ENCODE measurements at regions not wholly inside any gene's neighbourhood (a gene's known extent, or its start where the extent isn't known, plus 50 kb on each side); places are given as distances from the start of the nearest gene placed in this dataset.
"Not testable (repeated sequence)": the region's sequence is repeated elsewhere in the genome, so short reads cannot be mapped to it uniquely, and the experiment has no call there.

DNA sequence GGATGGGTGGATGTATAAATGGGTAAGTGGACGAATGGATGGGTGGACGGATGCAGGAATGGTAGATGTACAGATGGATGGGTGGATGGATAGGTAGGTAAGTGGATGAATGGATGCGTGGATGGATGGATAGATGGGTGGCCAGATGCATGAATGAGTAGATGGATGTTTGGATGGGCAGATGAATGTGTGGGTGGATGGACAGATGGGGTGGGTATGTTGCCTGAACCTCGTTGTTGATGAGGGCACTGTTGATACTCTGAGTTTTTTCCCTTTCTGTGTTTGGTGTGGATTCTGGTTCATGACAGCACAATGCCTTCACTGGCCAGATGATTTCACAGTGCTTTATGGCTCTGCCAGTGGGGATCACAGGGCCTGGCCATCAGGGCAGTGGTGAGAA lies 208.3 kb downstream of the NPIPB11 start:
- FAIRE-seq: no peak

DNA sequence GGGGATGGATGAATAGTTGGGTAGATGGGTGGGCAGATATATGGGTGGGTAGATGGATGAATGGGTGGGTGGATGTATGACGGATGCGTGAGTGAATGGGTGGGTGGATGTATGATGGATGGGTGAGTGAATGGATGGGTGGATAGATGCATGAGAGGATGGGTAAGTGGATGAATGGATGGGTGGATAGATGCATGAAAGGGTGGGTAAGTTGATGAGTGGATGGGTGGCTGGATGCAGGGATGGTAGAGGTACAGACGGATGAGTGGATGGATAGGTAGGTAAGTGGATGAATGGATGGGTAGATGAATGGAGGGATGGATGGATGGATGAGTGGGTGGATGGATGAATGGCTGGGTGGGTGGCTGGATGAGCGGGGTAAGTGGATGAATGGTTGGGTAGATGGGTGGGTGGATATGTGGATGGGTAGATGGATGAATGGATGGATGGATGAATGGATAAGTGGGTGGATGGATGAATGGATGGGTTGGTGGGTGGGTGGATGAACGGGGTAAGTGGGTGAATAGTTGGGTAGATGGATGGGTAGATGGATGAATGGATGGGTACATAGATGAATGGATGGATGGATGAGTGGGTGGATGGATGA lies 208.9 kb downstream of the NPIPB11 start:
- FAIRE-seq: not testable (repeated sequence)

DNA sequence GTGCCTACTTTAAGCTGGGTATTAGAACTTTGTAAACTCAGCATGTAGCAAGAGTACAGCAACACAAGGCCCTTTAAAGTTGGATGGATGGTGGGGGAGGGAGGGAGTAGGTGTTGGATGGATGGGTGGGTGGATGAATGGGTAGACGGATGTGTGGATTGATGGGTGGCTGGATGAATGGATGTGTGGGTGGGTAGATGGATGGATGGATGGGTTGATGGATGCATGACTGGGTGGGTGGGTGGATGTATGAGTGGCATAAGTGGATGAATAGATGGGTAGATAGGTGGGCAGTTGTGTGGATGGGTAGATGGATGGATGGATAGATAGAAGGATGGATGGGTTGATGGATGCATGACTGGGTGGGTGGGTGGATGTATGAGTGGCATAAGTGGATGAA lies 209.8 kb downstream of the NPIPB11 start:
- not testable (repeated sequence) for FAIRE-seq

DNA sequence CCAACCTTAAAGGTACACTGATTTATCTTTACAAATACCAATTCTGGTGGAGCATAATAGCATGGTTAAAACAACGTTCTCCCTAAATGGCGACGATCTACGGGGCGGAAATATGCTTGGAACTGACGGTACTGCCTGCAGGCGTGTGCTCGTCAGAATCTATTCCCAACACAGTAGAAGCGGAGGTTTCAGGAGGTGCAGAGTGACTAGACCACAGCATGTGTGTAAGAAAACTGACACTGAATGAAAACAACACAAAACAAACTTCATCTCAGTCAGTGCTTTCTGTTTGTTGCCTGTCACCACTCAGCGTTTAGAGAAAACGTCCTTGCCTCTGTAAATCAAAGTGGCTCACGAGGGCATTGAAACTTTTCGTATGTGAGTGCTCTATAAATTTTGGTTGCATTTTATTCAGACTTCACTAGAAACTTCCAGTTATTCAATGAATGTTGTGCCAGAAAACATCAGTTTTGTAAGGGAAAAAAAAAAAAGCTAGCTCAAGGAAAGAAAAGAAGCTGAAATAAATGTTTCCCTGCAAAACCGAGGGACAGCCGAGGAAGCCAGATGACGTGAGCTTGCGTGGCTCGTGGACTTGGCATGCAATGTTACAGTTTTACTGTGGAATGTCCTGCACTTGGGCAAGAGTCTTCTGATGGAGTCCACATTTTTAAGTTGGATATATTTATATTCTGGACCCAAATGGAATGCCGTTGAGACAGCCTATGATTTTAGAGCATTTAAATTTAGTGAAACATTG lies 210.4 kb downstream of the LAT start:
- FAIRE-seq: not testable (repeated sequence)

DNA sequence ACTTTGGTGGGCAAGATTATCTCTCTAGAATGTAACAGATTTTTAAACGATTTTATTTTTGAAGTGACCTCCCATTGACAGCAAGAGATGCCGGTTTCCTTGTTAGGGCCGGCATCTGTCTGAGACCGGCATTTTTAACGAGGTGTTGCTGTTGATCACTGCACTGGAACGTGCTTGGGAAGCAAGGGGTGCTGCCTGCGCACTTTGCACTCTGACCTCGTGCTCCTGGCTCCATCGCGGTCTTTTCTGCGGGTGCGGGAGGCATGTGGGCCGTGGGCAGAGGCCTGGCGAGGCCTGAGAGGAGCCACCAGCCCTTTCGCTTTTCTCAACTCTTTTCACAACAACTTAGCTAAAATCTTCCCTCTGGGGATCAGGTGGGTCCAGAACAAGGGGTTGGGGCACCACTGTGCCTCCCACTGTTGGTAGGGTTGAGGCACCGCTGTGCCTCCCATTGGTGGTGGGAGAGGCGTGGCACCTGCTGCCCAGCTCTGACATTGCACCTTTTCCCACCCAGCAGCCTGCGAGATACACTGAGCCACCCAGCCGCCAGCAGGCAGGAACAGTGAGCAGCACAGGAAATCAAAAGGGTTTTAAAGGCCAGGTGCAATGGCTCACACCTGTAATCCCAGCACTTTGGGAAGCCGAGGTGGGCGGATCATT lies 209.5 kb downstream of the LAT start:
- FAIRE-seq: not testable (repeated sequence)

DNA sequence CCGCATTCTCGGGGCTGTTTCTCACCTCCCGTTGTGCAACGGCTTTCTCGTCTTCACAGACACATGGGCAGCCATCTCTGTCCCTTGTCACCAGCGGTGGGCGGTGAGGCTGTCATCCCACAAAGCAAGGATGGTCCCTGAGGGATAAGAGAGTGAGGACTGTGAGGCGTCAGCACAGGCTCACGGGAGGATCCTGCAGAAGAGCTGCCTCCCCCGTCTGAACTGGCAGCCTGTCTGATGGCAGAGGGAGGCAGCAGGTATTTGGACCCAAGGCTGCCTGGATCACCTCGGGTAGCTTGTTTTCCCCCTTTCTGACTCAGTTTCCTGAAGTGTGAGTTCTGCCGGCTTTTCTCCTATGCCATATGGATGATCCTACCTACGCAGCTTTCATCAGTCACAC lies 208.8 kb downstream of the LAT start:
- not testable (repeated sequence) for FAIRE-seq

DNA sequence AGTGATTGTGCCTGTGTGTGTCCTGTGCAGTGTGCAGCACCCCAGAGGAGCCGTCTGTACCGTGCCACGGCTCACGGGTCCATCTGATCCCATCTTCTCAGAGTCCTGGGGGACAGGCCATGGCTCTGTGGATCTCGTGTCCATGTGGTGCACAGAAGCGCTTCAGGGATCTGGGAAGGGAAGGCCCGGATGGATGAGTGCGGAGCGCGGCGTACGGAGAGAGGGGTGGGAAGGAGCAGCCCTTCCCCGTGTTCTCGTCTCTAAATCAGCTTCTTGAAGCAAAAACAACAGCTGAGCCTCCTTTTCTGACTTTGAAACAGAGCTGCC lies 208.4 kb downstream of the LAT start:
- FAIRE-seq: not testable (repeated sequence)

DNA sequence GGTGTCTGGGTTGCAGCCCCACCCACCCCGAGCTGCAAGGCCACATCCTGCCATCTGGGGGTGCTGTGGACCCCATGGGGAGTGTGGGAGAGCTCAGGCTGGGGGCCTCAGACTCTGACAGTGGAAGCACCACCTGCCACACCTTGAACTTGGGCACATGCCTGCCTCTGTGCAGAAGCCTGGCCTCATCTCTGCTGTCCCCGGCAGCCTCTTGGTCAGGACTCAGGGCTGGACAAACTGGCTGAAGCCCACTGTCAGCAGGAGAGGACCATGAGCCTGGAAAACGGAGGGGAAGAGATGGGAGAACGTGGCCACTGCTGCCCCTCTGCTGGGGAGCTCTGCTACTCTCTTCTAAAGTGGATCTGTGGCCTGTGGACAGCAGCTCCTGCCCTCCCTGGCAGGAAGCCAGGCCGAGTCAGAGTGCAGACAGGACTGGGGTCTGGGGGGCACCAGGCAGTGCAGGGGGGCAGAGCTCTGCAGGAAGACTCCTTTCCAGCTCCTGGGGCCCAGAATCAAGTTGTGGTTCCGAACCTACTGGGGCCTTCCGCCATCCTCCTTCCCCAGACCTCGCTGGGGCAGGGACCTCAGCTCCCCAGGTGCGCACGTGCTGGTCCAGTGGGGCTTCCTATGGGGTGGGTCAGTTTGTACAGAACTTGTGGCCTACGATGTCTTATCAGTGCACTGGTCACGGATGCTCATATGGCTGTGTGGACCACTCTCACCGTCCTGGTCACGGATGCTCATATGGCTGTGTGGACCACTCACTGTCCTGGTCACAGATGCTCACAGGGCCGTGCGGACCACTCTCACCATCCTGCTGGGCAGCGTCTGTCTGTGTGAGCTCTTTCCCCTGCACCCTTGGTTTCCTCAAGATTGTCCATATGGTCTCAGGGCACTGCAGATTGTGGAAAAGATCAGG lies 207.7 kb downstream of the LAT start:
- no peak for FAIRE-seq

DNA sequence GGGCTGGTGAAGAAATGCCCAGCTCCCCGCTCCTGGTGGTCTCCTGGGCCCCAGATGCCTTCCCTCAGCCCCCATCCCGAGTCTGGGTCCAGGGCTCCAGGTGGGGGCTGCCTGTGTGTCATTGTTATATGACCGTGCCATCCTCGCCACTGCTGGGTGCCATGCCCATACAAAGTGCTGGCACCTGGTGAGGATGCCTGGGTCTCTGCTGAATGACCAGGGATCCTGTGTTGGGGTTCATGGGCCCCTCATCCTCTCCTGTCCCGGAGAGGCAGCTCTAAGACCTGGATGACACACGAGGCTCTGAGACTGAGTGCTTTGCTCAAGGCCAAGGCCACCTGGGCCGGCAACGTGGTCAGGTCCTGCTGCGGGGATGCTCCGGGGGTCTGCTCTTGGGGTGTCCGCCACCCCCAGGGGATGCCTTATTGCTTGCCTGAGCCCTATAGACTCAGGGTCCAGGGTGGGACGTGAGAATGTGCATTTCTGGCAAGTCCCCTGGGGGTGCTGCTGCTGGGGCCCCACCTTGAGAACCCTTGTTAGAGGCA lies 206.9 kb downstream of the LAT start:
- not testable (repeated sequence) for FAIRE-seq

DNA sequence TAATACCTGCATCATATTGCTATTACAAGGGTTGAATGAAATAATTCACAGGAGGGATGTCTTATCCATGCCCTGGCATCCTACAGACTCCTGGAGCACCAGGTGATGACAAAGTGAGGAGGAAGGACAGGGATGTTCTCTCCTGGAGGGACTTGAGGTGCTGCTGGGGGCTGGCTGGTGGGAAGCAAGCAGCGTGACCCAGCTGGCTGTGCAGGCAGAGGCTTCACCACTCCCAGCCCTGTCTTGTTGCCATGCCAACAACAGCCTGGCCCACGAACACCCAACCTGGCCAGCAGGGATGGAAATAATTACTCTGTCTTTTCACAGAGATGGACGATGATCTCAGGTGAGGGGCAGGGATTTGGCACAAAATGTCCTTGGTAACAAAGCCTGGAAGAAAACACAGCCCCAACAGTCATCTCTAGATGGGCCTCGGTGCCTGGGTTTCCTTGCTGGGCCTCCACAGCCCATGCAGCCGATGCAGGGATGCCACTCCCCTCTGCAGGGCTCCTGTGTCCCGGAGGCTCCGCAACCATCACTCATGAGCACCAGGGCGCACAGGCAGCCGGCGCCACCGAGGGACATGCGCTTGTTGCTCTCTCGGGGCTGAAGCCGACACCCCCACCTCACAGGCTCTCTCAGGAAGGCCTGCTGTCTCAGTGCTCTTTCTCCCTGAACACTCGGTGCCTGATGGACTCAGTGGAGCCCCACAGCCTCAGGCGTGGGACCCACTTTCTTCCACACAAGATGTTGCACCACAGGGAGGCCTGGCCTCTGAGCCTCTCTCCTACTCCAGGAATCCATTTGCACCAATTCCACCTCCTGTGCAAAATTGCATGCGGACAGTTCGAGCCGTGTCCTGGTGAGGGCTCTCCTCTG lies 205.9 kb downstream of the LAT start:
- FAIRE-seq: not testable (repeated sequence)

DNA sequence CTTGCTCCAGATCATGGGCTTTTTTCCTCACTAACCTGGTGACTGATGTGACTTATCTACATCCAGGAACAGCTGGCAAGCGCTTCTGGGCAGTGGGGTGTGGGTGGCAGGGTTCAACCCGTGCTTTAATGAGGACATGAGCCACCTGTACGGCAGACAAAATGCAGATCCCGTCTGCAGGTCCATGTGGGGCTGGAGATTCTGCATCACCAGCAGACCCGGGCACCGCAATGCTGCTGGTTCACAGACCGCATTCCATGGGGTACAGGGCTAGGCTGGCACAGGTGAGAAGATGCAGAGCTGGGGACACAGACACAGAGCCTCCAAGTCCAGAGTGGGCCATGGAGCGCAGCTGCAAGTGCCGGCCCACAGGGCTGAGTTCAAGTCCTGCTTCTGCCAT lies 204.0 kb downstream of the LAT start:
- FAIRE-seq: not testable (repeated sequence)

DNA sequence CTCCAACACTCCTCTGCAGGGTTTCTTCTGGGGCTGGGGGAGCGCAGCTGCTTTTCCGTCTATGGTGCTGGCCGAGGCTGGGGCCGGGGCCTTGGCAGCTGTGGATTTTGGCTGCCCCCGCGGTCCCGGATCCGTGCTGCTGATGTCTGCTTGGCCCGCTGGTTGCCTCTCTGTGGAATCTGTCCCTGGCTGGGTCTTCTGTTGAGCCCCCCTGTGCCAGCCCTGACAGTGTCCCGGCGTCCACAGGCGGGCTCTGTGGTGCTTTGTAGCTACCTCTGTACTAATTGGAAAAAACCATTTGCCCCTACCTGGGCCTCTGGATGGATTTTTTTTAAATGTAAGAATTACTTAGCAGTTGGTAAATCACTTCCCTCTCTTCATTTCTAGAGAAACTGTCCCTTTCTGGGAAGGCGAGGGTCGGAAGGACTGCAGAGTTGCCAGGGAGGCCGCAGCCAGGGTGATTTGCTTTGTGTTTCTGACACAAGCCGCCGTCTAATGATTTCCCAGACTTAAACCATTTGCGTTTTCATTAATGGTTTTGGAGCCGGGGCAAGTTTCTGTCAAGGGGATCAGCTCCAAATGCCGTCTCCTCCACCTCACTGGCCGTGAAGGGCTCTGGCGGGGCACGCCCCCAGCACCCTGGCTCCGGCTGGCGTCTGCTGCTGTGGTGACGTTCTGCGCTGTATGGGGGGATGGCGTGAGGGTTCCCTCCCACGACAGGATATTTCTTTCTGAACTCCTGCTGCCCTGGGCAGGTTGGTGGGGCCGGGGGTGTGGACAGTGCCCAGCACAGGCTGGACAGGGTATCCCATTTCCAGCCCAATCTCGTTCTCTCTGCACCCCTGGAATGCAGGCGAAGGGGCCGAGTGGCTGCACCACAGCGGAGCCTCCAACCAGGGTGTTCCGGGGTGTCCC lies 201.7 kb downstream of the LAT start:
- not testable (repeated sequence) for FAIRE-seq

DNA sequence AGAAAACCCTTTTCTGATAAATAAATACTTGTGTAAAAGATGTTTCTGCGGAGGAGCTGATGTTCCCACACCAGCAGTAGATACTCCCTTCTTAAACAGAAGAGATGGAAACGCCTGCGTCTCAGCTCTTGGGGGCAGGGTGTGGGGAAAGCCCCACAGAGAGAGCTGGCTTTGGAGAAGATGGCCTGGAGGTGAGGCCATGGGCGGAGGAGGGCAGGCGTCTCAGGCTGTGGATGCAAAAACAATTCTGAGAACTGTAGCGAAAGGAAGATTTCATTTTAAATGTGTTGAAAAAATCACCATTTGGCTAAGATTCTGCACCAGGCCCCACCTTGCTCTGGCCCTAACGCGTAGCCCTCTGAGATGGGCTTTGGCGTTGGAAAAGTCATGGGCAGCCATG lies 201.0 kb downstream of the LAT start:
- not testable (repeated sequence) for FAIRE-seq

DNA sequence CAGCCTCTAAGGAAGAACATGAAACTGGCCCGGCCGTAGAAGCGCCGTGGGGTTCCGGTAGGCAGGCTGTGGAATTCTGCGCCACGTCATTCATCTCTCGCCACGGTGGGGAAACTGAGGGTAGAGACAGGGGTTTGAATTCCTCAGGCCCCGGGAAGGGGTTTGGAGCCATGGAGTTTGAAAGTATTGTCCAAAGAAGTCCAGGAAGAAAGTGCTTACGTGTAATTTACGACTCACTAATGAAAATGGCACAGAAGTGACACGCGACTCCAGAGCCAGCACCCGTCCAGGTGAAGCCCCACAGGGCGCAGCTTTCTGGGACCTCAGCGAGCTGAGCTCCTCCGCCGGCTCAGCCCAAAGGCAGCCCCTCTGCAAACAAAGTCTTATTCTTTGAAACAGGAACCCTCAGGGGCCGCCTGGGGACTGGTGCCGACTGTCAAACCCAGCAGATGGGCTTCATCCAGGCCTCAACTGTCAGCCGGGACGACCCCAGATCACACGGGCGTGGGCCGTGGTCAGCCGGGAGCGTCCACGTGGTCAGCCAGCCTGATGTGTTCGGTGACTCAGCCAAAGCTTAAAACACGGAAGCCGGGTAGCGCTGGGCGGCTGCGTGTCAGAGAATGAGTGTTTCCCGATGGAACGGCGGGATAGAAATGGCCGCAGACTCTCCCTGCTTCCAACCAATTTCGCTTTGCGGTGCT lies 200.0 kb downstream of the LAT start:
- not testable (repeated sequence) for FAIRE-seq

DNA sequence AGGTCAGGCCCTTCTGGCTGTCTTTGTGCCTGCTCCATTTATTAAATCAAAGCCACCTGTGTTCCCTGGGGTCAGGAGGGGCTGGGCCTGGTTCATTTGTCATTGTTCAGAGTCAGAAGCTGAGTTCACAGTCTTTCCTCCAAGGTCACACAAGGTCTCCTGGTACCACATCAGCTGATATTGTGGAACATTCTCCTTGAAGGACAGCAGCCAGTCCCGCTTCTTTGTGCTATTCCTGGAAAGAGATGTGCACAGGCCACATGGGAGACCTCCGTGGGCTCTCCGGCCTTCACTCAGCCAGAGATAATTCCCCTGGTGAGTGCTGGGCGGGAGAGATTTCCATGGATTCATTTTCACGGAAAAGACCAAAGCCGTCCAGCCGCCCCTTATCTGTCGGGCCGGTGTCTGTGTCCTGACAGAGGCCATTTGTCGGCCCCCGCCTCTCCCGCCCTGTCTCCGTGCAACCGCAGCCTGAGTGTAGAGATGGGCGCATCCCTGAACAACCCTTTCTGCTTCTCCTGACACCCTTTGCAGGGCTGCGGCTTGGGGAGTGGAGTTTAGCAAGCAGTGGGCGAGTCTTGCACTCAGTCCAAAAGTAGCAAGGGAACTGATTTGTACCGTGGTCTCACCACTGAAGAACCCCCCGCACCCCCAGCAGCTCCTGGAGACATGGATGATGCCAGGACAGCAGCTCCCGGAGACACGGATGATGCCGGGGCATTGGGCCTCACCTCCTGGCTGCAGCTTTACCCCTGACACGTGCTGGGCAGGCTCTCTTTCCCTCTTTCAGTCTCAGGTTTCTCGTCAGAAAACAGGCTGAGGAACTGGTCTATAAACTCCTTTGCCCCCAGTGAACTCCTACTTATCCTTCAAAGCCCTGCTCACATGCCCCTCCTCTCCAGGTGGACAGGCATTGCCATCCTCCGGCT lies 198.4 kb downstream of the LAT start:
- not testable (repeated sequence) for FAIRE-seq

DNA sequence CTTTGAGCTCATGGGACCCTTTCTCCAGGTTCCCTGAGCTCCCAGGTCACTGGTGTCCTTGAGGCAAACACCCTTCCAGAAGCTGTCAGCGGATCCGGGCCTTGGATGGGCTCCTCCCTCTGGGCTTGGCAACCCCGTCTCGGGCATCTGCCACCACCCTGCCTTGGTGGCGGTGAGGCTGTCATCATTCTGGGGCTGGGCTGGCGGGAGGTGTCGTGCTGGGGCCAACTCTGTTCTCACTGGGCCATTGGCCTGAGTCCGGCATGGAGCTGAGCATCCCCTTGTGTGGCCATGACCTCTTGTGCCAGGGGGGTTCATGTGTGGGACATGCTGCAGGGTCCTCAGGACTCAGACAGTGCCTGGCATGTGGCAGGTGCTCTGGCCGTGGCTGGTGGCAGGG lies 197.6 kb downstream of the LAT start:
- FAIRE-seq: no peak

DNA sequence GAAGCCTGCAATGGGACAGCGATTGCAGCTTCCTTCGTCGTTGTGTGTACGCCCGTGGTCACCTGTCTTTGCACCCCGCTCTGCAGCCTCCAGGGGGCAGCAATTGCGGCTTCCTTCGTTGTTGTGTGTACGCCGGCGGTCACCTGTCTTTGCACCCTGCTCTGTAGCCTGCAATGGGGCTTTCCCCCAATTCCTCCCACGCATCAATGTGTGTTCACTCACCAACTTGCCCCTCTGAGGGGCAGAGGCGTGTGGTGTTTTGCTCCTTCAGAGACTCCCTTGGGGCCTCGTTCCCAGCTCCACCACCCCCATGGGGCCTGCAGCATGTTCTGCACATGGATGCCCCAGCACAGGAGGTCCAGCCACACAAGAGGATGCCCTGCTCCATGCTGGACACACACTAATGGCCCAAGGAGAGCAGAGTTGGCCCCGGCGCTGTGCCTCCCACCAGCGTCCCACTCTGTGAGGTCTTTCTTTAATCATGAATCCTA lies 197.1 kb downstream of the LAT start:
- not testable (repeated sequence) for FAIRE-seq

DNA sequence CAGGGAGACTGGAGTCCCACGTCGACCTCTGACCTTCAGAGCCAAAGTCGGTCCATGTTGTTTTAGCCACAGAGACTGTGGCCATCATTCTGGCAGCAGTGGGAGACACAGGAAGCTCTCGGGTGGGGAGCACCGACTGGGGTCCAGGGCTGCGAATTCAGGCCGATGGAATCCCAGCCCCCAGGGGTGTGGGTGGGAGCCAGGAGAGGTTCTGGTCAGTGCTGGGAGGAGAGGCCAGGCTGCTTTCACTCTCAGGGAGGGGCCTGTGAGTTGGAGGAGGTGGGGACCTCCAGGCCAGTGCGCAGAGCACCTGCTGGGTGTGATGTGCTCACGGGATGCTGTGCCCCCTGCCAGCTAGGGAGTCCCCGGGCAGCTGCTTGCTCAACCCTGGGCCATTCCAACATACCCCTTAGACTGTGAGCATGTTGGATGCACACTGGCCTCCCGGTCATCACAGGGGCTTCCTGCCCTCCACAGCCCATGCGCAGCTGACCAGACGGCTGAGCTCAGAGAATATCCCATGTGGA lies 196.5 kb downstream of the LAT start:
- FAIRE-seq: not testable (repeated sequence)
